ENCODE measurements at regions not wholly inside any gene's neighbourhood (a gene's known extent, or its start where the extent isn't known, plus 50 kb on each side); places are given as distances from the start of the nearest gene placed in this dataset.

DNA sequence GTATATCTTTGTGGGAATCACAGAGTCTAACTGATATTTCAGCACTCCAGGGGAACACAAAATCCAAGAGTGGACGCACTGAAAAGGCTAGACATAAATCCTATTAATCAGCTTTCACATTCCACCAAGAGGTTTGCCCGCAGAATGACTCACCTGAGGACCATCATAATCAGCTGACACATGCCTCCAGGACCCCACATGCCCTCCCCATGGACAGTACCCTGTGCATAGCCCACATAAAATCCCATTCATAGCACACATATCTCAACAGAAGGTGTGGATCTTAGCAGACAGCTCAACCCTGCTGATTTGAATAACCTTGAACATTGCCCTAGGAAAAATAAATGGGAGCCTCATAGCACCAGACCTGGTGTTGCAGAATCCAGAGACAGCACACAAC lies 246.8 kb upstream of the TENT5A start:
- Histone ChIP-seq H3K4me3 (ENCODE audit: extremely low read depth in 1 of 4, insufficient read depth in 2 of 4, low read depth in 3 of 4, low read length in 4 of 4) (no peak overlapping the region), H3K18ac (ENCODE audit: extremely low read depth, low read length) (no peak overlapping the region), H4K8ac (ENCODE audit: extremely low read depth, insufficient read depth, low read length) (no peak overlapping the region), H3K79me2 (ENCODE audit: control insufficient read depth in 1 of 2, insufficient read depth in 2 of 2, low read length in 2 of 2) (no peaks in the 10 kb centered on the region), H2BK120ac (replicated peaks; ENCODE audit: low read depth, low read length) (no peak overlapping the region), H2BK15ac (ENCODE audit: low read length) (no peak overlapping the region), H3K56ac (replicated peaks; ENCODE audit: insufficient read length, low read depth, low read length) (no peak overlapping the region), H2BK12ac (ENCODE audit: low read depth, low read length) (no peak overlapping the region), H3K4ac (replicated peaks; ENCODE audit: insufficient read length, low read depth, low read length) (no peak overlapping the region), H3K27me3 (replicated peaks in 1 of 4; ENCODE audit: control insufficient read depth in 3 of 4, extremely low read depth in 1 of 4, insufficient read depth in 3 of 4, low read length in 3 of 4) (no peaks in the 10 kb centered on the region), H3K79me1 (ENCODE audit: low read depth, low read length) (no peaks in the 10 kb centered on the region), H2BK5ac (ENCODE audit: low read depth, low read length) (no peak overlapping the region), H3K4me2 (ENCODE audit: insufficient read depth in 1 of 2, low read depth in 2 of 2, low read length in 2 of 2) (no peak overlapping the region), H3K9me3 (ENCODE audit: insufficient read depth in 2 of 2, low read depth in 1 of 2, low read length in 1 of 2) (no peaks in the 10 kb centered on the region), H4K91ac (replicated peaks; ENCODE audit: insufficient read length, low read length) (no peak overlapping the region), H3K4me1 (replicated peaks in 1 of 4; ENCODE audit: control insufficient read depth in 3 of 4, insufficient read depth in 4 of 4, low read length in 3 of 4) (peaks cover 0 to 3% (median 0%) of the 10 kb centered on the region in 4 experiments; a peak in 1 of 7 replicates), H3K36me3 (ENCODE audit: control insufficient read depth in 2 of 4, insufficient read depth in 4 of 4, low read length in 3 of 4) (no peaks in the 10 kb centered on the region), H2BK20ac (ENCODE audit: low read length) (no peak overlapping the region), H4K20me1 (replicated peaks in 1 of 2; ENCODE audit: control insufficient read depth in 1 of 2, insufficient read depth in 2 of 2, low read length in 2 of 2) (no peaks in the 10 kb centered on the region), H2AFZ (ENCODE audit: low read length) (no peak overlapping the region), H4K5ac (ENCODE audit: insufficient read length, low read depth, low read length) (no peak overlapping the region), H3K23ac (ENCODE audit: insufficient read length) (no peak overlapping the region), H3K27ac (ENCODE audit: low read depth, low read length) (no peak overlapping the region), H3K23me2 (ENCODE audit: low read depth, low read length) (no peaks in the 10 kb centered on the region), H3K9ac (replicated peaks in 1 of 4; ENCODE audit: extremely low read depth in 1 of 4, low read depth in 3 of 4, low read length in 3 of 4) (no peak overlapping the region), H2AK5ac (ENCODE audit: low read depth, low read length) (no peak overlapping the region), H3K14ac (ENCODE audit: insufficient read length) (no peak overlapping the region)
- DNase-seq (ENCODE audit: low read depth in 1 of 2, low spot score in 2 of 2): no peak
- ChIA-PET CTCF (ENCODE audit: partially characterized antibody) (interaction anchor here (1.0 kb wide), 1 partner anchor 243 kb away, joined by 3 read pairs; no protein-coding TSS in a partner anchor), POLR2A (ENCODE audit: partially characterized antibody) (no interaction called here)
- FAIRE-seq: no peak
- 86% methylated on average over 2 of the region's 2 CpGs; no CpG with 5 or more reads in 1 of the 2 experiments for WGBS, 2 experiments (ENCODE audit: extremely low coverage in 1 of 2, insufficient coverage in 1 of 2, insufficient read length in 1 of 2, insufficient replicate concordance in 2 of 2, low coverage in 1 of 2, low lambda C conversion rate in 2 of 2, missing lambda C conversion rate in 1 of 2)
- TF ChIP-seq SUZ12 (IDR thresholded peaks at IDR 0.05; ENCODE audit: low read length): no peak
- TF ChIP-seq TBP (IDR thresholded peaks at IDR 0.05; ENCODE audit: low read depth, low read length): no peak
- no peak for TF ChIP-seq SIRT6 (IDR thresholded peaks at IDR 0.05; ENCODE audit: low read length)
- TF ChIP-seq, protein P1, sequence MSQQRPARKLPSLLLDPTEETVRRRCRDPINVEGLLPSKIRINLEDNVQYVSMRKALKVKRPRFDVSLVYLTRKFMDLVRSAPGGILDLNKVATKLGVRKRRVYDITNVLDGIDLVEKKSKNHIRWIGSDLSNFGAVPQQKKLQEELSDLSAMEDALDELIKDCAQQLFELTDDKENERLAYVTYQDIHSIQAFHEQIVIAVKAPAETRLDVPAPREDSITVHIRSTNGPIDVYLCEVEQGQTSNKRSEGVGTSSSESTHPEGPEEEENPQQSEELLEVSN (IDR thresholded peaks at IDR 0.05): no peak
- TF ChIP-seq SAP30 (IDR thresholded peaks at IDR 0.05; ENCODE audit: insufficient read depth, insufficient replicate concordance, low read length): no peak
- no peak for TF ChIP-seq RNF2 (IDR thresholded peaks at IDR 0.05; ENCODE audit: borderline replicate concordance, low read depth, low read length, missing control alignments, poor library complexity, severe bottlenecking)
- TF ChIP-seq KDM1A (IDR thresholded peaks at IDR 0.05; ENCODE audit: borderline replicate concordance, low read length): no peak
- TF ChIP-seq PHF8 (conservative IDR thresholded peaks at IDR 0.05; ENCODE audit: low read depth, low read length): no peak
- no peak for TF ChIP-seq TEAD4 (IDR thresholded peaks at IDR 0.05; ENCODE audit: low read depth, low read length)
- no peak for TF ChIP-seq POLR2A (IDR thresholded peaks at IDR 0.05; ENCODE audit: control extremely low read depth in 1 of 2, low read depth in 2 of 2, low read length in 2 of 2)
- no peak for TF ChIP-seq CBX5 (IDR thresholded peaks at IDR 0.05; ENCODE audit: low read depth, low read length)
- TF ChIP-seq CHD2 (IDR thresholded peaks at IDR 0.05; ENCODE audit: low read length): no peak
- no peak for TF ChIP-seq SRF (IDR thresholded peaks at IDR 0.05; ENCODE audit: low read depth, low read length)
- no peak for TF ChIP-seq SP1 (IDR thresholded peaks at IDR 0.05; ENCODE audit: low read depth, low read length)
- no peak for TF ChIP-seq ASH2L (IDR thresholded peaks at IDR 0.05; ENCODE audit: low read length)

Measured in H1 (cell line).